Nephron (organoid): ENCODE measurements at regions not wholly inside any gene's neighbourhood (a gene's known extent, or its start where the extent isn't known, plus 50 kb on each side); places are given as distances from the start of the nearest gene placed in this dataset.

Experiments used
- H3K27ac Mint-ChIP-seq, 3 experiments: 2 replicates each; pipeline ENCODE4 v1.8.0; 2020; ENCODE audit warnings: mixed read lengths in 3 of 3, mild to moderate bottlenecking in 2 of 3, moderate library complexity in 1 of 3
- H3K27me3 Mint-ChIP-seq: 2 replicates; pipeline ENCODE4 v1.8.0; 2021; ENCODE audit warnings: low read depth, mild to moderate bottlenecking, moderate library complexity, mixed read lengths
- H3K36me3 Mint-ChIP-seq: 2 replicates; pipeline ENCODE4 v1.8.0; 2020; ENCODE audit warnings: low read depth, mixed read lengths
- H3K4me1 Mint-ChIP-seq: 2 replicates; pipeline ENCODE4 v1.8.0; 2020; ENCODE audit warnings: mixed read lengths
- H3K4me3 Mint-ChIP-seq, 3 experiments: 2 replicates each; pipeline ENCODE4 v1.8.0; 2020; ENCODE audit warnings: mild to moderate bottlenecking in 3 of 3, mixed read lengths in 3 of 3, moderate library complexity in 2 of 3
- H3K9me3 Mint-ChIP-seq: 2 replicates; pipeline ENCODE4 v1.8.0; 2020; ENCODE audit warnings: mixed read lengths
- TF ChIP-seq, protein P1 (sequence below), 3 experiments: fragments of 200-600 bp; sonication (generic); IDR thresholded peaks; one replicate each; pipeline ENCODE4 v1.5.0; 2021; ENCODE audit warnings: antibody characterized with exemption in 3 of 3; ENCODE audit not compliant: unreplicated experiment in 3 of 3

DNA sequence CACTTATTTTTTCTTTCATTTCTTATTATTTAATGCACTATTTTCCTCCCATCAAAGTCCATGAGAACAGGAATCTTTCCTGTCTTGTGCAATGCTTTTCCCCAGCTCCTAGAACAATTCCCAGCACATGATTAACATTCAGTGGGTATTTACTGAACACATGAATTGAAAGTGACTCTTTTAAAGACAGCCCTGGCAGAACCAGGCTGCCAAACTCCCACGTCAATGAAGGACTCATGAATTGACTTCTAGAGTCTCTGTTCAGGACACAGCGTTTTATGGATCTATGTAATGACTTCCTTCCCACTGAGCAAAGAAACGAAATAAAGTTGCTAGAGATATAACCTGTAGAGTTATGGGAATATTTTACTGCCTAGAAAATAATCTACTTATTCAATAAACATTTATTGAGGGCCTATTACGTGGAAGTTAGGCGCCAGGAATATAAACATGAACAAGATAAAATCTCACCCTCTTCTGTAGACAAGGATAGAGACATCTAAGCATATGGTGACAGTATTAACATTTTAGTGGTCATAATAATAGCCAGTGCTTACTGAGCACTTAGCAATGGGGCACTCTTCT is 485.9 kb upstream of the KLF4 start:
- Mint-ChIP-seq H3K27ac (no peak overlapping the region), H3K36me3 (no peaks in the 10 kb centered on the region)

DNA sequence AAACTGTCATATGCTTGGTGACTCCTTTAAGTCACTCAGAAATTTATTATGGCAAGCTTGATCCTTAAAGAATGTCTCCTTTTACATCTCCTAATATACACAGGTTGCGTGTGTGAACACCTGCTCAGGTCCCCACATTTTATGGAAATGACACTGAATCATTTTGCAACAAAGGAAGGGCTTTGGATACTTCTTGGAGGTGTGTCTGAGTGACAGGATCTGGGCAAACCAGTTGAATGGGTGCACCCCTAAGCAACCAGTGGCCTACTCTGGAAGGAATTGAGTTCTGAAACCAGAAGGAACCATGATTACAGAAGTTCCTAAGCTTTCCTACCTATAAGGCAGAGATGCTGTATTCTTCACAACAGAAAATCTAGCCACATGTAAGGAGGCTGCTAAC is 483.9 kb upstream of the KLF4 start:
- TF ChIP-seq, protein P1, sequence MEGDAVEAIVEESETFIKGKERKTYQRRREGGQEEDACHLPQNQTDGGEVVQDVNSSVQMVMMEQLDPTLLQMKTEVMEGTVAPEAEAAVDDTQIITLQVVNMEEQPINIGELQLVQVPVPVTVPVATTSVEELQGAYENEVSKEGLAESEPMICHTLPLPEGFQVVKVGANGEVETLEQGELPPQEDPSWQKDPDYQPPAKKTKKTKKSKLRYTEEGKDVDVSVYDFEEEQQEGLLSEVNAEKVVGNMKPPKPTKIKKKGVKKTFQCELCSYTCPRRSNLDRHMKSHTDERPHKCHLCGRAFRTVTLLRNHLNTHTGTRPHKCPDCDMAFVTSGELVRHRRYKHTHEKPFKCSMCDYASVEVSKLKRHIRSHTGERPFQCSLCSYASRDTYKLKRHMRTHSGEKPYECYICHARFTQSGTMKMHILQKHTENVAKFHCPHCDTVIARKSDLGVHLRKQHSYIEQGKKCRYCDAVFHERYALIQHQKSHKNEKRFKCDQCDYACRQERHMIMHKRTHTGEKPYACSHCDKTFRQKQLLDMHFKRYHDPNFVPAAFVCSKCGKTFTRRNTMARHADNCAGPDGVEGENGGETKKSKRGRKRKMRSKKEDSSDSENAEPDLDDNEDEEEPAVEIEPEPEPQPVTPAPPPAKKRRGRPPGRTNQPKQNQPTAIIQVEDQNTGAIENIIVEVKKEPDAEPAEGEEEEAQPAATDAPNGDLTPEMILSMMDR (IDR thresholded peaks at IDR 0.05; ENCODE audit: unreplicated experiment in 3 of 3) = no peak
- peaks cover 7% of the 10 kb centered on the region for H3K4me1 Mint-ChIP-seq

More for the DNA sequence above, 485.9 kb upstream of the KLF4 start:
- Mint-ChIP-seq H3K4me1 (peaks cover 7% of the 10 kb centered on the region), H3K27me3 (no peaks in the 10 kb centered on the region), H3K9me3 (no peaks in the 10 kb centered on the region), H3K4me3 (no peak overlapping the region)
- TF ChIP-seq, protein P1 (IDR thresholded peaks at IDR 0.05; ENCODE audit: unreplicated experiment in 3 of 3) = no peak

DNA sequence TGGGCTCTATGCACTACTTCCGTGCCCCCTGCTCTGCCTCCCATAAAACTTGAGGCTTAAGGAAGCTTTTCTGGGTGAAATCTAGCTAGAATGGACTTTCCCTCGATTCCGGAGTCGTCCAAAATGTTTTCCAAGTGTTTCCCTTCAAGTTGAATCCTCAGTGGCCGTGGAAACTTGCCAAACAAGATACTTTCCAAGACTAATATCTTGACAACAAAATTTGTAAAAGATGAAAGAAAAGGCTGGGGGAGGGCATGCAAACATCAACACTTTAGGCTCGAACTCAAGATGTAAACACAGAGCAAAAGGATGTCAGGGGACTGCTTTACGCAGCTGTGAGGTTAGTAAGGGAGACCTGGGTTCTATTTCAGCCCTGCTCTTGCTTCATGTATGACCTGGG is 482.8 kb upstream of the KLF4 start:
- Mint-ChIP-seq H3K27ac (no peak overlapping the region), H3K4me1 (peaks cover 7% of the 10 kb centered on the region), H3K4me3 (no peak overlapping the region), H3K27me3 (peaks cover 16% of the 10 kb centered on the region), H3K36me3 (no peaks in the 10 kb centered on the region), H3K9me3 (no peaks in the 10 kb centered on the region)
- TF ChIP-seq, protein P1 (IDR thresholded peaks at IDR 0.05; ENCODE audit: unreplicated experiment in 3 of 3) = no peak

More for the DNA sequence above, 483.9 kb upstream of the KLF4 start:
- Mint-ChIP-seq H3K36me3 (no peaks in the 10 kb centered on the region), H3K27me3 (peaks cover 5% of the 10 kb centered on the region), H3K9me3 (no peaks in the 10 kb centered on the region), H3K4me3 (no peak overlapping the region), H3K27ac (no peak overlapping the region)

DNA sequence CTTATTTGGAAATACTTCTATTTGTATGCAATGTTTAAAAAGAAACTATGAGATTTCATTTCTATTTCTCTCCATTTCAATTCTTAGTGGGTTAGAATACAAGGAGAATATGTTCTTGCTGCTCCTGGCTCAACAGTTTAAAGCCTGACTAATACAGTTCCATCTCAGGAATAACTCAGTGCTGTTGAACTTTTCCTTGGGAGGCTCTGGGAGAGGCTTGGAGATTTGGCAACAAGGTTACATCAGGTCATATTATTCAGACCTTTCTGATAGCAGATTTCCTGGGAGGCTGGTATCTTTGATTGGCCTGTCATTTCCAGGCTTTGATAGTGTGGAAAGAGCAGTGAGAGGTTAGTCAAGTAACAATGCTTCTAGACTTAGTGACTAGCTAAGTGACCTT is 481.7 kb upstream of the KLF4 start:
- H3K27ac Mint-ChIP-seq = no peak overlapping the region
- peaks cover 7% of the 10 kb centered on the region for H3K4me1 Mint-ChIP-seq
- peaks cover 2% of the 10 kb centered on the region for H3K9me3 Mint-ChIP-seq
- peaks cover 16% of the 10 kb centered on the region for H3K27me3 Mint-ChIP-seq
- H3K4me3 Mint-ChIP-seq = no peak overlapping the region
- H3K36me3 Mint-ChIP-seq = no peaks in the 10 kb centered on the region
- TF ChIP-seq, protein P1 (IDR thresholded peaks at IDR 0.05; ENCODE audit: unreplicated experiment in 3 of 3) = no peak

DNA sequence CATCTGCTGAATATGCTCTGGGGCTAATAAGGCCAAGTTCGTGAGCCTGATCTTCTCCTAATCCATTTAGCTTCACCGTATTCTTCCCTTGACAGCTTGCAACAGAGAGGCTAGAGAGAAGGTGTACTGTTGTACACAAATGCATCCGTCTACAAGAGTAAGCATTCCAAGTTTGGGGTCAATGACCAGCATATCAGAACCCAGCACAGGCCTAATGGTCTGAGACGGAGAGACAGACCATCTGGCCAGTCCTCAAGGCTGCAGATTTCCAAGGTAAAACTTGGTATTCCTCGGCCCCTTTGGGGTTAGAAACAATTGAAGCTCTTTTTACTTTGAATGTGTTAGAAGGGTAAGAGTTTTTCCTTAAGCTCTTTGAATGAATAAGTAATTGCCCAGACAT is 481.2 kb upstream of the KLF4 start:
- Mint-ChIP-seq H3K36me3 (no peaks in the 10 kb centered on the region), H3K27me3 (peaks cover 16% of the 10 kb centered on the region), H3K4me1 (peaks cover 7% of the 10 kb centered on the region), H3K4me3 (no peak overlapping the region), H3K27ac (no peak overlapping the region), H3K9me3 (peaks cover 2% of the 10 kb centered on the region)
- TF ChIP-seq, protein P1 (IDR thresholded peaks at IDR 0.05; ENCODE audit: unreplicated experiment in 3 of 3) = no peak

DNA sequence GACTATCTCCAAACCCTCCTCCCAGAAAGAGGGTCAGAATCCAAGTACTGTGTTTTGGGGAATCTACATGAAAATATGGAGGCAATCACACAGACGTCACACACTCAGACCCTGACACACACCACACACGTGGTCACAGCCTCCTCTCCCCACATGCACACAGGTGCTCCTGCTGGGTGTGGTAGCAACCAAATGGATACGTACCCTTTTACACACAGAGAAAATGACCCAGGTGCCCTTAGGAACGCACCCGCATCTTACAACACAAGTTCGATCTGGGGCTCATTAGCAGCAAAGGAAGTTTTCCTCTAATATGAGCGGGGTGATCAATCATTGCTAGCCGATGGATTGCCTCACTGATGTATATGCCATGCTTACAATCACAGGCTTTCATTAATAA is 480.2 kb upstream of the KLF4 start:
- H3K27me3 Mint-ChIP-seq = peaks cover 21% of the 10 kb centered on the region
- peaks cover 2% of the 10 kb centered on the region for H3K9me3 Mint-ChIP-seq
- TF ChIP-seq, protein P1 (IDR thresholded peaks at IDR 0.05; ENCODE audit: unreplicated experiment in 3 of 3) = no peak
- no peak overlapping the region for H3K4me3 Mint-ChIP-seq
- no peaks in the 10 kb centered on the region for H3K36me3 Mint-ChIP-seq
- peaks cover 7% of the 10 kb centered on the region for H3K4me1 Mint-ChIP-seq
- H3K27ac Mint-ChIP-seq = no peak overlapping the region
